ENCODE measurements at regions not wholly inside any gene's neighbourhood (a gene's known extent, or its start where the extent isn't known, plus 50 kb on each side); places are given as distances from the start of the nearest gene placed in this dataset.

- no peak for TF ChIP-seq CTCF (IDR thresholded peaks at IDR 0.05)
- no peaks in the 10 kb centered on the region for H3K36me3 ChIP-seq
- DNase-seq: no peak
Observed at GRCh38 chr10:8595140-8595539, 540.7 kb downstream of the GATA3 start.

GRCh38 chr10:8596929-8597472 lies 542.5 kb downstream of the GATA3 start:
- TF ChIP-seq CTCF (IDR thresholded peaks at IDR 0.05): no peak
- intact Hi-C loops (cut with DNase I): no loop called here
- H3K27ac ChIP-seq: no peak overlapping the region
- no peak overlapping the region for H3K4me3 ChIP-seq
- H3K27me3 ChIP-seq: no peaks in the 10 kb centered on the region
- DNase-seq (no peak), ATAC-seq (no peak)
- H3K36me3 ChIP-seq: no peaks in the 10 kb centered on the region
- no peaks in the 10 kb centered on the region for H3K4me1 ChIP-seq
- H3K9me3 ChIP-seq: no peaks in the 10 kb centered on the region

More at GRCh38 chr10:8595140-8595539, 540.7 kb downstream of the GATA3 start:
- H3K4me3 ChIP-seq: no peak overlapping the region
- no peaks in the 10 kb centered on the region for H3K27me3 ChIP-seq
- no peaks in the 10 kb centered on the region for H3K4me1 ChIP-seq
- no peak for ATAC-seq
- no peak overlapping the region for H3K27ac ChIP-seq
- H3K9me3 ChIP-seq: no peaks in the 10 kb centered on the region
- intact Hi-C loops (cut with DNase I): no loop called here

GRCh38 chr10:8600192-8600591 lies 545.7 kb downstream of the GATA3 start:
- ATAC-seq (no peak), DNase-seq (no peak)
- no peaks in the 10 kb centered on the region for H3K4me1 ChIP-seq
- TF ChIP-seq CTCF (IDR thresholded peaks at IDR 0.05): no peak
- no peaks in the 10 kb centered on the region for H3K27me3 ChIP-seq
- H3K36me3 ChIP-seq: no peaks in the 10 kb centered on the region
- no peak overlapping the region for H3K4me3 ChIP-seq
- intact Hi-C loops (cut with DNase I): no loop called here
- no peaks in the 10 kb centered on the region for H3K9me3 ChIP-seq
- no peak overlapping the region for H3K27ac ChIP-seq

- no peak for TF ChIP-seq CTCF (IDR thresholded peaks at IDR 0.05)
Observed at GRCh38 chr10:8602821-8603220, 548.3 kb downstream of the GATA3 start.

GRCh38 chr10:8614054-8614565 lies 559.6 kb downstream of the GATA3 start:
- Histone ChIP-seq H3K4me3 (no peak overlapping the region), H3K9me3 (no peaks in the 10 kb centered on the region), H3K27me3 (no peaks in the 10 kb centered on the region), H3K27ac (no peak overlapping the region), H3K4me1 (no peaks in the 10 kb centered on the region), H3K36me3 (no peaks in the 10 kb centered on the region)
- ATAC-seq (no peak), DNase-seq (no peak)
- no peak for TF ChIP-seq CTCF (IDR thresholded peaks at IDR 0.05)
- intact Hi-C loops (cut with DNase I): no loop called here

More at GRCh38 chr10:8602821-8603220, 548.3 kb downstream of the GATA3 start:
- no peaks in the 10 kb centered on the region for H3K4me1 ChIP-seq
- no peak for DNase-seq
- H3K4me3 ChIP-seq: no peak overlapping the region
- no peak for ATAC-seq
- H3K36me3 ChIP-seq: no peaks in the 10 kb centered on the region
- peaks cover 5% of the 10 kb centered on the region for H3K9me3 ChIP-seq
- H3K27ac ChIP-seq: no peak overlapping the region
- intact Hi-C loops (cut with DNase I): no loop called here
- no peaks in the 10 kb centered on the region for H3K27me3 ChIP-seq

- Histone ChIP-seq H3K27me3 (no peaks in the 10 kb centered on the region), H3K27ac (no peak overlapping the region), H3K9me3 (no peaks in the 10 kb centered on the region), H3K36me3 (no peaks in the 10 kb centered on the region), H3K4me1 (no peaks in the 10 kb centered on the region), H3K4me3 (no peak overlapping the region)
- ATAC-seq (no peak), DNase-seq (no peak)
- TF ChIP-seq CTCF (IDR thresholded peaks at IDR 0.05): no peak
- intact Hi-C loops (cut with DNase I): no loop called here
Observed at GRCh38 chr10:8615118-8615517, 560.6 kb downstream of the GATA3 start.
